SK-N-MC (cell line): ENCODE measurements at regions not wholly inside any gene's neighbourhood (a gene's known extent, or its start where the extent isn't known, plus 50 kb on each side); places are given as distances from the start of the nearest gene placed in this dataset.

Experiments
- DNase-seq: peaks from one replicate; pipeline ENCODE4 v3.0.0-alpha.2; 2011; ENCODE audit warnings: low read depth, low spot score
- H3K27ac ChIP-seq: fragments of 200-600 bp; sonication (generic); 2 replicates; pipeline ENCODE4 v1.5.1; 2016; ENCODE audit warnings: mixed run types
- H3K36me3 ChIP-seq: fragments of 200-600 bp; sonication (generic); 2 replicates; pipeline ENCODE4 v1.6.1; 2017; ENCODE audit warnings: antibody characterized with exemption, low read length, mixed read lengths; ENCODE audit not compliant: insufficient read depth
- H3K4me3 ChIP-seq: fragments of 200-600 bp; sonication (generic); 2 replicates; pipeline ENCODE4 v1.5.1; 2016
- H3K9ac ChIP-seq: fragments of 200-600 bp; sonication (generic); 2 replicates; pipeline ENCODE4 v1.8.0; 2017; ENCODE audit warnings: mixed run types, mixed read lengths; ENCODE audit not compliant: insufficient read length
- H3K9me3 ChIP-seq: fragments of 200-600 bp; sonication (generic); 2 replicates; pipeline ENCODE4 v1.6.1; 2017; ENCODE audit warnings: low read depth, mild to moderate bottlenecking, antibody characterized with exemption, low read length, moderate library complexity, mixed read lengths
- EZH2 ChIP-seq: fragments of 200-600 bp; sonication (generic); IDR thresholded peaks from one replicate; pipeline ENCODE4 v1.6.1; 2017; ENCODE audit warnings: antibody characterized with exemption
- FOXP2 ChIP-seq: optimal IDR thresholded peaks from 2 replicates; pipeline ENCODE3; 2011; ENCODE audit warnings: mild to moderate bottlenecking, moderate library complexity; ENCODE audit not compliant: insufficient read depth; ENCODE audit errors: extremely low read length, control extremely low read depth
- POLR2AphosphoS5 ChIP-seq: IDR thresholded peaks from 2 replicates; pipeline ENCODE4 v1.6.1; 2012; ENCODE audit warnings: mild to moderate bottlenecking, low read depth, low read length, borderline replicate concordance

- no peak for DNase-seq
- Histone ChIP-seq H3K4me3 (no peak overlapping the region), H3K36me3 (no peaks in the 10 kb centered on the region), H3K9me3 (no peaks in the 10 kb centered on the region), H3K9ac (no peak overlapping the region), H3K27ac (no peak overlapping the region)
- TF ChIP-seq EZH2: no peak
- TF ChIP-seq POLR2AphosphoS5: no peak
- TF ChIP-seq FOXP2: no peak
These were observed 1077.0 kb upstream of the C9orf72 start for GRCh38 chr9:28650327-28650726.

GRCh38 chr9:28651050-28651722, 1077.9 kb upstream of the C9orf72 start:
- no peaks in the 10 kb centered on the region for H3K9me3 ChIP-seq
- no peak overlapping the region for H3K9ac ChIP-seq
- TF ChIP-seq FOXP2: no peak
- TF ChIP-seq EZH2: no peak
- TF ChIP-seq POLR2AphosphoS5: no peak
- no peak for DNase-seq
- no peaks in the 10 kb centered on the region for H3K36me3 ChIP-seq
- H3K4me3 ChIP-seq: no peak overlapping the region
- H3K27ac ChIP-seq: no peak overlapping the region

GRCh38 chr9:28653216-28653615, 1079.9 kb upstream of the C9orf72 start:
- no peaks in the 10 kb centered on the region for H3K9me3 ChIP-seq
- no peak for TF ChIP-seq POLR2AphosphoS5
- no peak for TF ChIP-seq FOXP2
- TF ChIP-seq EZH2: no peak
- H3K4me3 ChIP-seq: no peak overlapping the region
- no peaks in the 10 kb centered on the region for H3K36me3 ChIP-seq
- no peak overlapping the region for H3K9ac ChIP-seq
- H3K27ac ChIP-seq: no peak overlapping the region
- no peak for DNase-seq

- no peak overlapping the region for H3K9ac ChIP-seq
- no peak overlapping the region for H3K4me3 ChIP-seq
- H3K36me3 ChIP-seq: no peaks in the 10 kb centered on the region
- DNase-seq: no peak
- no peak overlapping the region for H3K27ac ChIP-seq
- TF ChIP-seq EZH2: no peak
- no peak for TF ChIP-seq POLR2AphosphoS5
- TF ChIP-seq FOXP2: no peak
- H3K9me3 ChIP-seq: no peaks in the 10 kb centered on the region
These were observed 1083.4 kb upstream of the C9orf72 start for GRCh38 chr9:28656727-28657126.

- no peak overlapping the region for H3K9ac ChIP-seq
- no peak for DNase-seq
- no peaks in the 10 kb centered on the region for H3K36me3 ChIP-seq
- H3K9me3 ChIP-seq: no peaks in the 10 kb centered on the region
- no peak for TF ChIP-seq EZH2
- no peak for TF ChIP-seq FOXP2
- TF ChIP-seq POLR2AphosphoS5: no peak
- no peak overlapping the region for H3K4me3 ChIP-seq
- no peak overlapping the region for H3K27ac ChIP-seq
These were observed 1088.6 kb upstream of the C9orf72 start for GRCh38 chr9:28661853-28662252.

- no peak overlapping the region for H3K9ac ChIP-seq
- DNase-seq: no peak
- no peak for TF ChIP-seq FOXP2
- TF ChIP-seq POLR2AphosphoS5: no peak
- TF ChIP-seq EZH2: no peak
These were observed 1089.4 kb upstream of the C9orf72 start for GRCh38 chr9:28662675-28663074.

GRCh38 chr9:28668158-28668557, 1094.9 kb upstream of the C9orf72 start:
- DNase-seq: no peak
- H3K4me3 ChIP-seq: no peak overlapping the region
- H3K27ac ChIP-seq: no peak overlapping the region
- no peak overlapping the region for H3K9ac ChIP-seq
- TF ChIP-seq EZH2 (no peak), FOXP2 (no peak), POLR2AphosphoS5 (no peak)
- no peaks in the 10 kb centered on the region for H3K36me3 ChIP-seq
- H3K9me3 ChIP-seq: no peaks in the 10 kb centered on the region

More at GRCh38 chr9:28662675-28663074, 1089.4 kb upstream of the C9orf72 start:
- H3K27ac ChIP-seq: no peak overlapping the region
- H3K36me3 ChIP-seq: no peaks in the 10 kb centered on the region
- H3K4me3 ChIP-seq: no peak overlapping the region
- no peaks in the 10 kb centered on the region for H3K9me3 ChIP-seq

- no peak for DNase-seq
- Histone ChIP-seq H3K4me3 (no peak overlapping the region), H3K36me3 (no peaks in the 10 kb centered on the region), H3K27ac (no peak overlapping the region), H3K9me3 (no peaks in the 10 kb centered on the region), H3K9ac (no peak overlapping the region)
- no peak for TF ChIP-seq EZH2
- no peak for TF ChIP-seq FOXP2
- no peak for TF ChIP-seq POLR2AphosphoS5
These were observed 1097.7 kb upstream of the C9orf72 start for GRCh38 chr9:28671000-28671399.

- Histone ChIP-seq H3K9me3 (no peaks in the 10 kb centered on the region), H3K27ac (no peak overlapping the region), H3K4me3 (no peak overlapping the region), H3K36me3 (no peaks in the 10 kb centered on the region), H3K9ac (no peak overlapping the region)
- TF ChIP-seq EZH2 (no peak), FOXP2 (no peak), POLR2AphosphoS5 (no peak)
- no peak for DNase-seq
These were observed 1104.8 kb upstream of the C9orf72 start for GRCh38 chr9:28678097-28678496.
